K562 (cell line): ENCODE measurements at regions not wholly inside any gene's neighbourhood (a gene's known extent, or its start where the extent isn't known, plus 50 kb on each side); places are given as distances from the start of the nearest gene placed in this dataset.
A peak's percentile ranks its signal among the peaks of the same experiment; 100 is the strongest.

Source experiments
- C11orf30 ChIP-seq: fragments of 450-650 bp; IDR thresholded peaks from 2 replicates; pipeline ENCODE4 v1.6.1; 2016; ENCODE audit warnings: low read depth, mild to moderate bottlenecking
- CEBPG ChIP-seq, 3 experiments: fragments of 200-800 bp in 1 of 3; sonication (Bioruptor generic) in 1 of 3; sonication (generic) in 1 of 3; formaldehyde crosslinking in 1 of 3; IDR thresholded peaks in 2 of 3; conservative IDR thresholded peaks in 1 of 3; 2 replicates each; pipeline versions ENCODE4 v1.6.1 to v1.8.0; 2016 to 2022; ENCODE audit warnings: missing compliant biosample characterization in 2 of 3, missing genetic modification characterization in 2 of 3, mild to moderate bottlenecking in 1 of 3, missing genetic modification reagents in 1 of 3
- HNRNPH1 ChIP-seq: fragments of 200-400 bp; formaldehyde crosslinking; optimal IDR thresholded peaks from 2 replicates; pipeline ENCODE3; 2017; ENCODE audit warnings: low read depth, mild to moderate bottlenecking, low read length, moderate library complexity
- PHTF2 ChIP-seq: fragments of 250-450 bp; sonication (Bioruptor Pico); IDR thresholded peaks from 2 replicates; pipeline ENCODE4 v1.5.0; 2021; ENCODE audit warnings: mild to moderate bottlenecking
- PKNOX1 ChIP-seq: fragments of 450-650 bp; IDR thresholded peaks from 2 replicates; pipeline ENCODE4 v1.6.1; 2016
- PML ChIP-seq: IDR thresholded peaks from 2 replicates; pipeline ENCODE4 v1.6.1; 2012; ENCODE audit warnings: low read length, inconsistent platforms
- RBBP5 ChIP-seq: fragments of 200-600 bp; sonication (generic); IDR thresholded peaks from 2 replicates; pipeline ENCODE4 v1.6.1; 2012; ENCODE audit warnings: borderline replicate concordance, mild to moderate bottlenecking, low read length, control low read depth, inconsistent platforms; ENCODE audit not compliant: insufficient read depth, poor library complexity, severe bottlenecking
- SMAD3 ChIP-seq: fragments of 450-650 bp; formaldehyde crosslinking; conservative IDR thresholded peaks from 2 replicates; pipeline ENCODE4 v1.4.0; 2020; ENCODE audit warnings: mild to moderate bottlenecking
- SMARCA5 ChIP-seq: fragments of 450-650 bp; IDR thresholded peaks from 2 replicates; pipeline ENCODE4 v1.6.1; 2016
- TBL1XR1 ChIP-seq, 2 experiments: IDR thresholded peaks; 2 replicates each; pipeline ENCODE4 v1.6.1; 2012; ENCODE audit warnings: improper control_type of control experiment in 2 of 2, low read length in 2 of 2, mild to moderate bottlenecking in 1 of 2
- THRB ChIP-seq: fragments of 450-650 bp; formaldehyde crosslinking; conservative IDR thresholded peaks from 2 replicates; pipeline ENCODE4 v1.4.0; 2022; ENCODE audit warnings: mild to moderate bottlenecking, missing genetic modification characterization
- ZEB2 ChIP-seq: fragments of 450-650 bp; IDR thresholded peaks from 2 replicates; pipeline ENCODE4 v1.6.1; 2016
- ZNF140 ChIP-seq: fragments of 250-450 bp; sonication (Bioruptor Pico); IDR thresholded peaks from 2 replicates; pipeline ENCODE4 v1.8.0; 2021; ENCODE audit warnings: moderate library complexity, mild to moderate bottlenecking, inconsistent platforms
- ZNF449 ChIP-seq: fragments of 250-450 bp; sonication (Bioruptor Pico); IDR thresholded peaks from 2 replicates; pipeline ENCODE4 v1.8.0; 2022; ENCODE audit warnings: moderate library complexity, mild to moderate bottlenecking, inconsistent platforms

GRCh38 chr10:131689954-131690757 lies 210.7 kb upstream of the PPP2R2D start (continued):
- TF ChIP-seq CEBPG (CRISPR knock-in tag; IDR thresholded peaks at IDR 0.05) (no peak), CEBPG (tag; conservative IDR thresholded peaks at IDR 0.05 in 1 of 2, IDR thresholded peaks at IDR 0.05 in 1 of 2) (no peak; a peak in 1 of 4 replicates), ZEB2 (no peak), TBL1XR1 (IDR thresholded peaks at IDR 0.05; ENCODE audit: low read length in 2 of 2) (no peak), RBBP5 (no peak), PML (no peak), SMAD3 (CRISPR knock-in tag) (no peak), C11orf30 (no peak), THRB (CRISPR knock-in tag) (0 out of 2 replicates have a peak, but pooled peaks have one; percentile 15), ZNF449 (CRISPR knock-in tag) (no peak), SMARCA5 (peak; percentile 56; the same call in 1 of the 2 replicates), PHTF2 (CRISPR knock-in tag) (no peak), HNRNPH1 (no peak), ZNF140 (CRISPR knock-in tag) (no peak), PKNOX1 (no peak)
